HG02623 (cell line): ENCODE measurements at regions not wholly inside any gene's neighbourhood (a gene's known extent, or its start where the extent isn't known, plus 50 kb on each side); places are given as distances from the start of the nearest gene placed in this dataset.

Experiments used
- ATAC-seq: cut with Tn5 transposase; IDR thresholded peaks from one replicate; pipeline ENCODE4 v1.9.1; 2021; ENCODE audit warnings: moderate library complexity; ENCODE audit not compliant: unreplicated experiment

GRCh38 chr4:27702730-27703431, 842.2 kb downstream of the STIM2 start:
- ATAC-seq: no peak

GRCh38 chr4:27703771-27704170, 843.1 kb downstream of the STIM2 start:
- no peak for ATAC-seq

GRCh38 chr4:27711041-27711440, 850.4 kb downstream of the STIM2 start:
- ATAC-seq: no peak

- no peak for ATAC-seq
These were observed 853.4 kb downstream of the STIM2 start for GRCh38 chr4:27714073-27714472.

- no peak for ATAC-seq
These were observed 856.2 kb downstream of the STIM2 start for GRCh38 chr4:27716693-27717430.

GRCh38 chr4:27717431-27717755, 856.8 kb downstream of the STIM2 start:
- ATAC-seq: no peak

GRCh38 chr4:27720010-27720766, 859.5 kb downstream of the STIM2 start:
- ATAC-seq: peak; percentile 65

GRCh38 chr4:27721193-27721592, 860.6 kb downstream of the STIM2 start:
- no peak for ATAC-seq

GRCh38 chr4:27728892-27729291, 868.3 kb downstream of the STIM2 start:
- ATAC-seq: no peak

- no peak for ATAC-seq
These were observed 882.2 kb downstream of the STIM2 start for GRCh38 chr4:27742816-27743215.

- no peak for ATAC-seq
These were observed 899.3 kb downstream of the STIM2 start for GRCh38 chr4:27759611-27760575.

GRCh38 chr4:27763830-27764525, 903.3 kb downstream of the STIM2 start:
- ATAC-seq: no peak

- peak; percentile 79 for ATAC-seq
These were observed 903.8 kb downstream of the STIM2 start for GRCh38 chr4:27764526-27764837.

- no peak for ATAC-seq
These were observed 910.3 kb downstream of the STIM2 start for GRCh38 chr4:27770895-27771294.

- no peak for ATAC-seq
These were observed 914.5 kb downstream of the STIM2 start for GRCh38 chr4:27775156-27775555.

GRCh38 chr4:27779827-27780226, 919.2 kb downstream of the STIM2 start:
- no peak for ATAC-seq

- no peak for ATAC-seq
These were observed 926.6 kb downstream of the STIM2 start for GRCh38 chr4:27787195-27787594.

GRCh38 chr4:27789773-27790172, 929.1 kb downstream of the STIM2 start:
- ATAC-seq: no peak

GRCh38 chr4:27790911-27791310, 930.3 kb downstream of the STIM2 start:
- ATAC-seq: no peak

GRCh38 chr4:27791640-27792039, 931.0 kb downstream of the STIM2 start:
- no peak for ATAC-seq
